ENCODE measurements at regions not wholly inside any gene's neighbourhood (a gene's known extent, or its start where the extent isn't known, plus 50 kb on each side); places are given as distances from the start of the nearest gene placed in this dataset.

DNA sequence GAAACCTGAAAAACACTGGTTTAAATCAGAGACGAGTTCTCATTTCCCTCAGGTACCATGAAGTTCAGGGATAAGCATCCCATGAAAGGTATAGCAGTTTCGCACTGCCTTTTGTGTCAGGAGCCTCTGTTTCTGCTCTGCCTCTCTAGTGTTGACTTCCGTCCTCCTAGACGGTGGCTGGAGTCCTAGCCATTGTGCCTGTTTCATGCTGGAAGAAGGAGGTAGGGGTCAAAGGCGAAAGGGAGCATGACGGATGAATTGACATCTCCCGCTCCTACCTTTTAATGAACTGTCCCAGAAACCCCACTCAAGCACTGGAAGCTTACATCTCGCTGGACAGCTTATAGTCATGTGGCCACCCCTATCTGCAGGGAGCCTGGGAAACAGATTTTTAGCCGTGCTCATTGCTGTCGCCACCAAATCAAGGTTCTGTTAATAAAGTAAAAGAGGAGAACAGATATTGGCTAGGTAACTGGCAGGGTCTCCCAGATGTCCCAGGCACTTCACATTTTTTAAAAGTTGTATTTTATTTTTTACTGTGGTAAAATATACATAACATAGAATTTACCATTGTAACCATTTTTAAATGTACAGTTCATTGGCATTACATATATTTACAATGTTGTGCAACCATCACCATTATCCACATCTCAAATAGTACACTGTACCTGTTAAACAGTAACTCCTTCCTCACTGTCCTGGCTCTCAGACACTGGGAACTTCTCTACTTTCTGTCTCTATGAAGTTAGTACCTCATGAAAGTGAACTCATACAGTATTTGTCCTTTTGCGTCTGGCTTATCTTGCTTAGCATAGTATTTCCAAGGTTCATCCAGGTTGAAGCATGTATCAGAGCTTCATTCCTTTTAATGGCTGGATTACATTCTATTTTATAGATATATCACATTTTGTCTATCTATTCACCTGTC is 55.0 kb upstream of the CTLA4 start:
- TF ChIP-seq POLR2AphosphoS5 (IDR thresholded peaks at IDR 0.05) (no peak), EP300 (IDR thresholded peaks at IDR 0.05) (no peak), POLR2A (IDR thresholded peaks at IDR 0.05) (no peak)
- TF ChIP-seq, protein P1, sequence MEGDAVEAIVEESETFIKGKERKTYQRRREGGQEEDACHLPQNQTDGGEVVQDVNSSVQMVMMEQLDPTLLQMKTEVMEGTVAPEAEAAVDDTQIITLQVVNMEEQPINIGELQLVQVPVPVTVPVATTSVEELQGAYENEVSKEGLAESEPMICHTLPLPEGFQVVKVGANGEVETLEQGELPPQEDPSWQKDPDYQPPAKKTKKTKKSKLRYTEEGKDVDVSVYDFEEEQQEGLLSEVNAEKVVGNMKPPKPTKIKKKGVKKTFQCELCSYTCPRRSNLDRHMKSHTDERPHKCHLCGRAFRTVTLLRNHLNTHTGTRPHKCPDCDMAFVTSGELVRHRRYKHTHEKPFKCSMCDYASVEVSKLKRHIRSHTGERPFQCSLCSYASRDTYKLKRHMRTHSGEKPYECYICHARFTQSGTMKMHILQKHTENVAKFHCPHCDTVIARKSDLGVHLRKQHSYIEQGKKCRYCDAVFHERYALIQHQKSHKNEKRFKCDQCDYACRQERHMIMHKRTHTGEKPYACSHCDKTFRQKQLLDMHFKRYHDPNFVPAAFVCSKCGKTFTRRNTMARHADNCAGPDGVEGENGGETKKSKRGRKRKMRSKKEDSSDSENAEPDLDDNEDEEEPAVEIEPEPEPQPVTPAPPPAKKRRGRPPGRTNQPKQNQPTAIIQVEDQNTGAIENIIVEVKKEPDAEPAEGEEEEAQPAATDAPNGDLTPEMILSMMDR (IDR thresholded peaks at IDR 0.05) = no peak
- no peaks in the 10 kb centered on the region for H3K9me3 ChIP-seq
- WGBS, 5 donors = 76 to 85% (median 79%) methylated on average over 11 of the region's 11 CpGs
- H3K27ac ChIP-seq = peak overlapping the region; percentile 7 to 80 (median 35)
- H3K4me1 ChIP-seq = peaks cover 10 to 47% (median 28%) of the 10 kb centered on the region in 4 donors
- H3K27me3 ChIP-seq = no peaks in the 10 kb centered on the region
- DNase-seq = no peak
- H3K36me3 ChIP-seq = no peaks in the 10 kb centered on the region
- H3K4me3 ChIP-seq = no peak overlapping the region
- intact Hi-C loops (cut with DNase I; ENCODE audit: low total_unique reads) = loop anchor here (10.0 kb wide), 1 partner anchor 328 kb away; no protein-coding TSS in a partner anchor

DNA sequence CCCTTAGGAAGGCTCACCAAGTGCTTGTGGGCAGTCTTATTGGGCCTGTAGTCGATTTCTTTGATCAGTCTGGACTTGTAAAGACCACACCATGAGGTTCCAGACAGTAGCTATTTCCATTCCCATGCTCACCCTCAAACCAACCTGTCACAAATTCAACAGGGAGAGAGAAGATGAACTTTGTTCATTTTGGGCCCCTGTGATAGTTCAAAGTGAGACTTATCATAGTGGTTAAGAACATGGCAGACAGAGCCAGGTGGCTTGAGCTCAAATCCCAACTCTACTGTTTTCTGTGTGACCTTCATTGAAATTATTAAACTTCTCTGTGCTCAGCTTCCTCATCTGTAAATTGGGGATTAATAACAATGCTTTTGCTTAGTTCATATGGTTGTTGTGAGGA is 53.9 kb upstream of the CTLA4 start:
- DNase-seq = no peak
- Histone ChIP-seq H3K27ac (peak overlapping the region in 2 of 5 donors; percentile 71 to 80), H3K4me1 (peaks cover 10 to 47% (median 28%) of the 10 kb centered on the region in 4 donors), H3K4me3 (no peak overlapping the region), H3K27me3 (no peaks in the 10 kb centered on the region), H3K36me3 (no peaks in the 10 kb centered on the region), H3K9me3 (no peaks in the 10 kb centered on the region)
- intact Hi-C loops (cut with DNase I; ENCODE audit: low total_unique reads) = loop anchor here (10.0 kb wide), 1 partner anchor 329 kb away; no protein-coding TSS in a partner anchor
- 78 to 100% (median 88%) methylated on average over 1 of the region's 1 CpG; no CpG with 5 or more reads in 1 of the 5 donors for WGBS, 5 donors
- TF ChIP-seq, protein P1 (IDR thresholded peaks at IDR 0.05) = no peak
- TF ChIP-seq EP300 (IDR thresholded peaks at IDR 0.05) = no peak
- TF ChIP-seq POLR2A (IDR thresholded peaks at IDR 0.05) = no peak
- TF ChIP-seq POLR2AphosphoS5 (IDR thresholded peaks at IDR 0.05) = no peak

DNA sequence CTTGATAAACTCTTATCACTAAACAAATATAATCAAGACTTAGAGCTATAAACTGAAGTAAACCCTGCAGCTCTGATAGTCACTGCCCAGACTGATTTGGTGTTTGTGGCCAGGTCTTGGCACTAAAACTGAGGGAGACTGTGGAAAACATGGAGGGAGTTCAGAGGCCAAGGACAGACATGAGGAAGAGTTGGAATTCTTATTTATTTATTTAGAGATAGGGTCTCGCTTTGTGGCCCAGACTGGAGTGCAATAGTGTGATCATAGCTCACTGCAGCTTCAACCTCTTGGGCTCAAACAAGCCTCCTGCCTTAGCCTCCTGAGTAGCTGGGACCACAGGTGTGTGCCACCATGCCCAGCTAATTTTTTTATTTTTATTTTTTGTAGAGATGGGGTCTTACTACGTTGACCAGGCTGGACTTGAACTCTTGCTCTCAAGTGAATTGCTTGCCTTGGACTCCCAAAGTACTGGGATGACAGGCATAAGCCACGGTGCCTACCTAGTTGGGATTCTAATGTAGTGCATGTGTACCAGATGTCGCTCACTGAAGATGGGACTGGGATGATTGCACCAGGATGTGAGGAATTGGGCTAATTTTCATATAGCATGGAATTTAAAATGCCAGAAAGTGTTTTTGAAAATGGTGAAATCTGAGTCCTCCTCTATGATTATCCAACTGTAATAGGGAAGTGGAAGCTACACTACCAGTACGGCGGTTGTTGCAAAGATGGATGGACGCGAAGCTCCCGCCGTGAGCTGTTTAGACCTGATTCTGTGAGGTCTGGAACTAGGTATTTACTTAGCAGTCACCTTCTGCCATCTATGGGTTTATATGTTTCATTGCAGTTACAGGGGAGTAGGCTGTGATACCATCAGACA is 52.7 kb upstream of the CTLA4 start:
- Histone ChIP-seq H3K27me3 (no peaks in the 10 kb centered on the region), H3K27ac (peak overlapping the region in 3 of 5 donors; percentile 12 to 80 (median 61)), H3K4me3 (no peak overlapping the region), H3K4me1 (peaks cover 16 to 49% (median 28%) of the 10 kb centered on the region in 4 donors), H3K9me3 (no peaks in the 10 kb centered on the region), H3K36me3 (no peaks in the 10 kb centered on the region)
- intact Hi-C loops (cut with DNase I; ENCODE audit: low total_unique reads) = loop anchor here (10.0 kb wide), 1 partner anchor 330 kb away; no protein-coding TSS in a partner anchor
- WGBS, 5 donors = 30 to 34% (median 30%) methylated on average over 10 of the region's 10 CpGs
- TF ChIP-seq POLR2AphosphoS5 (IDR thresholded peaks at IDR 0.05) = peak in 1 of 3 donors; percentile 54
- no peak for TF ChIP-seq EP300 (IDR thresholded peaks at IDR 0.05)
- TF ChIP-seq, protein P1 (IDR thresholded peaks at IDR 0.05) = peak in 5 of 7 experiments; percentile 44 to 78 (median 70)
- DNase-seq = peak; percentile 54 to 89

DNA sequence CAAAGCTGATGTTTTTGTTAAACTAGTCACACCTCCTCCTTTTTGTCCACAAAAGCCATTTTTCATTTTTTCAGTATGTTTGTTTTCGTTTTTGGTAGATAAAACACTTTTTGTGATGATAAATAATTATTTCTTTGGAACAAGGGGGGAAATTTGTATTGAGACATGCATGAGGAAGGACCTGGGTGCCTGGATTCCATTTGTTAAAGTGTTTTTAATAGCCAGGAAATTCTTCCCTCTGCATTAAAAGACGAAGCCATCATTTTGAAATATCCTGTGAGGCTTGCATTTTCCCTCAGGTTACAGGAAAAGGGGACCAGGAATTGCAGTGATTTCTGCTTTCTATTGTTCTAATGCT is 52.1 kb upstream of the CTLA4 start:
- Histone ChIP-seq H3K27ac (peak overlapping the region in 1 of 5 donors; percentile 6), H3K4me3 (no peak overlapping the region), H3K9me3 (no peaks in the 10 kb centered on the region), H3K4me1 (peaks cover 18 to 49% (median 28%) of the 10 kb centered on the region in 4 donors), H3K36me3 (no peaks in the 10 kb centered on the region), H3K27me3 (no peaks in the 10 kb centered on the region)
- no peak for DNase-seq
- TF ChIP-seq, protein P1 (IDR thresholded peaks at IDR 0.05) = no peak
- TF ChIP-seq EP300 (IDR thresholded peaks at IDR 0.05) (no peak), POLR2A (IDR thresholded peaks at IDR 0.05) (no peak), POLR2AphosphoS5 (IDR thresholded peaks at IDR 0.05) (no peak)
- WGBS, 5 donors = 3 to 8% (median 4%) methylated on average over 2 of the region's 2 CpGs
- intact Hi-C loops (cut with DNase I; ENCODE audit: low total_unique reads) = loop anchor here (10.0 kb wide), 1 partner anchor 331 kb away; no protein-coding TSS in a partner anchor

Measured in stomach (tissue), 8 donors.